ENCODE measurements at regions not wholly inside any gene's neighbourhood (a gene's known extent, or its start where the extent isn't known, plus 50 kb on each side); places are given as distances from the start of the nearest gene placed in this dataset.
"Not testable (repeated sequence)": the region's sequence is repeated elsewhere in the genome, so short reads cannot be mapped to it uniquely, and the experiment has no call there.

- no peak for DNase-seq (ENCODE audit: low spot score)
Observed at GRCh38 chr3:78313332-78313731, 1273.4 kb downstream of the ROBO2 start.

GRCh38 chr3:78314327-78314726 lies 1274.4 kb downstream of the ROBO2 start:
- no peak for DNase-seq (ENCODE audit: low spot score)

- no peak for DNase-seq (ENCODE audit: low spot score)
Observed at GRCh38 chr3:78317774-78318173, 1277.9 kb downstream of the ROBO2 start.

GRCh38 chr3:78322780-78323179 lies 1282.9 kb downstream of the ROBO2 start:
- no peak for DNase-seq (ENCODE audit: low spot score)

DNA sequence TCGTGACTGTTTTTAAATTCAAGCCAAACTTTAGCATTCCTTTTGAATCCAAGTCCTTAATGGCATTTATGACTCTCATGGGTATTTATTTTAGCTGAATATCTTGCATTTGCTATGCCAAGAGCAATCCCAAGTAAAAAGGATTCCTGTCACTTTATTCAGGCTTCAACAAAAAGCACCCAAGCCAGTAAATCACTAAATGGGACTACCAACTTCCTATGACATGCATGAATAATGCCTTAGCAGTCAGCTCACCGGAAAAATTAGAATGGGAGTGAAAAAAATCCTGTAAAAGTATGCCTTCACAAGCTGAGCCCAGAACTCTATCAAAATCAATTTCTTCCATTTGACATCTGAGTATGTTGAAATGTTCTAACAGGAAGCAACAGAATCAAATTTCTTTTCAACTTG lies 1297.9 kb downstream of the ROBO2 start:
- DNase-seq (ENCODE audit: low spot score), result no peak

- DNase-seq (ENCODE audit: low spot score), result no peak
Observed at GRCh38 chr3:78338405-78338804, 1298.5 kb downstream of the ROBO2 start.

DNA sequence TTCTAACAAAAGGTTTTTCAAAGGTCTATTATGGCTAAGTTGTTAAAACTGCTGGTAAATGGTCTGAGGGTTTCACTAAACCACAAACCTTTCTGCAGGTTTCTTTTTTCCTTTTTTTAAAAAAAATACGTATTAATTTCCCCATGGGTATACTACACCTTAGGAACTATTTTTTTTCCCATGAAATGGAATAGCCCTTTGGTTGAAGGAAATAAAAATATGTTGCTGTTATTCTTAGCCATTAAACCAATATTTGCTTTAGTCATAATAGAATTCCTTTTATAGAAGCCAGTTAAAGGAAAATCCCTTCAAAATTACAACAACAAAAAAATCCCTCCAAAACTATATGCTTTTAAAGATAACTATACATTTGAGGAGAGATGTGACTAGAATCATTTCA lies 1303.3 kb downstream of the ROBO2 start:
- DNase-seq (ENCODE audit: low spot score), result no peak

- DNase-seq (ENCODE audit: low spot score), result not testable (repeated sequence)
Observed at GRCh38 chr3:78344267-78344666, 1304.4 kb downstream of the ROBO2 start.

- DNase-seq (ENCODE audit: low spot score), result no peak
Observed at GRCh38 chr3:78344918-78345317, 1305.0 kb downstream of the ROBO2 start.

DNA sequence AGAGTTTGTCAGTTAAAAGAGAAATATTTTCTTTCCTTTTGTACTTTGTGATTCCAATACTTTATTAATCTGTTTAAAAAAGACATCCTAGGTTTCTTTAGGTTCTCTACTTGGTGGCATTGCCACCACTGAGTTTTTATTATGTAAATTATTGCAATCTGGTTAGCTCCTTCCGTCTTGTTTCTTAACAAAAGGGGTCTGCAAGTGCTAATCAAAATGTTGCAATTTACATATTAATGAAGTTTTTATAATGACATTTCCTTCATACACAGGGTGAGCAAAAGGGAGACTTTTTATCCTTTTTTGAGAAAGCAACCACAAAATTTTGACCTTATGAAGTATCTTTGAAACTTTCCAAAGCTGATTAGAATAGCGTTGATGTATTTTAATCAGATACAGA lies 1307.3 kb downstream of the ROBO2 start:
- no peak for DNase-seq (ENCODE audit: low spot score)

DNA sequence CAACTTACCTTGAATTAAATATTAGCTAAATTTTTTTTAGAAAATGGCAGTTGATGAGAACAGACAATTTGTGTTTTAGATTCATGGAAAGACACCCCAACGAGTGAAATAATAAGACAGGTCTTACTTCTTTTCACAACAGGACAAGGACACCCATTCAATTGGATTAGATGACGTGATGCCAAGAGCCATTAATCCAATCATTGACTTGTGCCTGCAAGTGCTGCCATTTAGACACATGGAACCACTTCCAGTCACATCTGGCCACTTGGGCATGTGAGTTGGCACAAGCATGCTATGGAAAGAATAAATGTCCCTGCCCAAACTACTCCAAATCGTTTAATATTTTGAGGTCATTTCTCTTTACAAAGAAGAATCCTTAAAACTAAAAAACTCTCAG lies 1308.8 kb downstream of the ROBO2 start:
- no peak for DNase-seq (ENCODE audit: low spot score)

GRCh38 chr3:78349571-78349970 lies 1309.7 kb downstream of the ROBO2 start:
- DNase-seq (ENCODE audit: low spot score), result no peak

DNA sequence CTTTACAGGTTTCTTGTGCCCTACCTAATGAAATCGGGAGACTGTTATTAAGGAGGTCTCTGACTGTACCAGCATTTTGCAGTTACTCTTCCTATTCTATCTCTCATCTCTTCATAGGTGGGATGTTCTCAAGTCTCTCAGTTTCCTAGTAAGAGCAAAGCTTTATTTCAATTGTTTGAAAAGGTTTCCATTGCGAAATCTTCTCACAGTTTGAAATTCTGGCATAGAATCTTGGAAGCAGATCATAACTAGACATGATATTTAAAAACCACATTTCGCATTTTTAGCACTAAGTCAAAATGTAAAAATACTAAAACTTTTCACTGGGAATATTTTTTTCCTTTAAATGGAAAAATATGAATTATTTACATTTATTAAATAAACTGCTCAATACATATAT lies 1311.4 kb downstream of the ROBO2 start:
- no peak for DNase-seq (ENCODE audit: low spot score)

- no peak for DNase-seq (ENCODE audit: low spot score)
Observed at GRCh38 chr3:78353231-78353630, 1313.3 kb downstream of the ROBO2 start.

- DNase-seq (ENCODE audit: low spot score), result no peak
Observed at GRCh38 chr3:78360849-78361248, 1321.0 kb downstream of the ROBO2 start.

DNA sequence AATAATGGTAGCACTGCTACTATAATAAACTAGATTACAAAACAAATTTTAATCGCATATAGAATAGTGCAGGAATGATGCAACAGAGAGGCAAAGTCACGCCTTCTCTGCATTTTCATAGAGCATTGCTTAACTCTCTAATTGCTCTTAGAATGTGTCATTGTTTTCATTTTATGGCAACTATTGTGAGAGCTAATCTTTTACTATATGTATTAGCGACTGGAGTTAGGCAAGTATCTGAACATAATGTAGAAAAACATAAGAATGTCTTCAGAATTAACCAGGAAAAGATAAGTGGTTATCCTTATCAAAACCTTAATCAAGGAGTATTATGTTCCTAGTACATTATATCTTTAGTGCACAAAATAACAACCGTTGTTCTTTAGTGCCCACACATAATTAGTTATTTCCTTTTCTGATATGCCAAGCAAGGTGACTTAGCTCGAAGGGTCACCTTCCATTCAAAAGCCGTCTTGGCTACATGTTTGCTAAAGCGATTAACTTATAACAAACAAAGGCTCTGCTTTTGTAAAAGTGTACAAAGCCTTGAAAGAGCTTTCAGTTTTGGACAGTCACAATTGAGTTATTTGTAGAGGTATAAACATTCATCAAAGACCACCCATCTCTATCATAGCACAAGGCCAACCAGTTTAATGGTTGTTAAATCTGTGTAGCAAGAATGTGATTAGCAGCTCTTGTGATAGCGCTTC lies 1328.9 kb downstream of the ROBO2 start:
- DNase-seq (ENCODE audit: low spot score), result no peak

GRCh38 chr3:78390221-78390620 lies 1350.3 kb downstream of the ROBO2 start:
- no peak for DNase-seq (ENCODE audit: low spot score)

DNA sequence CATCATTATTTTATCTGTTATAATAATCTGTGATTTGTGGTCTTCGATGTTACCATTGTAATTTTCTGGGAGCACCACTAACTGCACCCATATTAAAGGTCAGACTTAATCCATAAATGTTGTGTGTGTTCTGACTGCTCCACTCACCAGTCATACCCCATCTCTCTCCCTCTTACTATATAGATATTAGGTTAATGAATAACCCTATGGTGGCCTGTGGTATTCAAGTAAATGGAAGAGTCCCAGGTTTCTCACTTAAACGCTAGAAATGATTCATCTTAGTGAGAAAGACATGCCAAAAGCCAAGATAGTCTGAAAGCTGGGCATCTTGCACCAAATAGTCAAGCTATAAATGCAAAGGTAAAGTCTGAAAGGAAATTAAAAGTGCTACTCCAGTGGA lies 1358.5 kb downstream of the ROBO2 start:
- no peak for DNase-seq (ENCODE audit: low spot score)

- DNase-seq (ENCODE audit: low spot score), result no peak
Observed at GRCh38 chr3:78402720-78403119, 1362.8 kb downstream of the ROBO2 start.

- DNase-seq (ENCODE audit: low spot score), result no peak
Observed at GRCh38 chr3:78405745-78406144, 1362.1 kb downstream of the ROBO1 start.

DNA sequence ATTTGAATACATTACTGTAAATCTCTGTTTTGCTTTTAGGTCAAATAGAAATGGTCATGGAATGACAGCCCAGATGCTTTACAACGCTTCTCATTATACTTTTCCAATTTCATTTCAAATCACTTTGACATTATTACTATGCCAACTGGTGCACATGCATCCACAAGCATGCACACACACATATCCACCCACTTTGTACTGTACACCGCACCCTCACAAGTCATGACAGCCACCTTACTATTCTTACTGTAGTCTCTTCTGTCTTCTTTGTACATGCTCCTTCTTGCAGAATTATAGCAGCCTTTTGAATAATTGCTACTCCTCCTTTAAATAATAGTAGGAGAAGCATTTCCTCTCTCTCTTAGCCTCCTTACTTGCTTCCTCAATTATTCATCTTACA lies 1361.4 kb downstream of the ROBO1 start:
- no peak for DNase-seq (ENCODE audit: low spot score)

- no peak for DNase-seq (ENCODE audit: low spot score)
Observed at GRCh38 chr3:78410077-78410476, 1357.7 kb downstream of the ROBO1 start.

DNA sequence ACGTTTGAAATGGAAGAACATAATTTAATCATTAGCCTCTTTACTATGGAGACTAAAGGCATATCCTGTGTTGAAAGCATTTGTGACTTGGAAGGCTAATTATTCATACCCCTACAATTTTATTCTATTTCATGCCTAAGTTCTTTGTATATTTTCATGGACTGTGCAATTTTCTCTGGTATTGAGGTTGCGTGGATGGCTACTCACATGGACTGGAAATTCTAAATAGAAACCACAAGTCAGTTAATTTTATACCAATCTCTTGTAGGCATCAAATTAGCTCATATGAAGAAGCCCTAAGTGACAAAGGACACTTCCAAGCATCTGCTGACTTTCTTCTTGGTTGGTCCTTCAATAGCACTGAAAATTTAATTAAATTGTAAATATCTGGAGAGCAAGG lies 1353.5 kb downstream of the ROBO1 start:
- no peak for DNase-seq (ENCODE audit: low spot score)

DNA sequence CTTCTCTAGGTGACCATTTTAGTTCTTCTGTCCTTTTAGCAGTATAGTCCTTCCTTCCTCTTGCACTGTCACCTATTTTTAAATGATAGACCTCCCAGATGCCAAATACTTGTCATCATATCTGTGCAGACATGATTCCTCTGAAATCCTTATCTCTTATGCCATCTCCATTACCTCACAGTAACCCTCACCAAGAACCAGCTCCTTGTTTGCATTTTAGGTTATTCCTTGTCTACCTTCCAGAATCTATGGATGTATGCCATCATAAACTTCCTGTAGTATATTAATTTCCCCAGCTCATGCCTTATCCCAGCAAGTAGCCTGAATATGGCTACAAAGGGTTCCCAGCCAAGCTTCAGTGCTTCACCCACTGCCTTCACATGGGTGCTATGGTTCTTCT lies 1347.2 kb downstream of the ROBO1 start:
- DNase-seq (ENCODE audit: low spot score), result no peak

Data from A172 (cell line).